Skin epidermis (tissue), 12 donors: ENCODE measurements at regions not wholly inside any gene's neighbourhood (a gene's known extent, or its start where the extent isn't known, plus 50 kb on each side); places are given as distances from the start of the nearest gene placed in this dataset.
A peak's percentile ranks its signal among the peaks of the same experiment; 100 is the strongest.

Experiments
- H3K27ac ChIP-seq, 21 experiments: fragments of 200-600 bp; sonication (generic) in 11 of 21; one replicate each; pipeline ENCODE4 v1.5.0; 2020; ENCODE audit warnings: mild to moderate bottlenecking in 3 of 21, inconsistent platforms in 2 of 21, moderate library complexity in 2 of 21
- H3K4me3 ChIP-seq, 7 experiments: fragments of 200-600 bp; sonication (generic) in 2 of 7; one replicate each; pipeline ENCODE4 v1.5.0; 2020; ENCODE audit warnings: inconsistent platforms in 2 of 7, mild to moderate bottlenecking in 2 of 7, moderate library complexity in 1 of 7

GRCh38 chr19:28913626-28914025 lies 299.3 kb downstream of the UQCRFS1 start:
- Histone ChIP-seq H3K4me3 (no peak overlapping the region), H3K27ac (no peak overlapping the region)

GRCh38 chr19:28908941-28909340 lies 304.0 kb downstream of the UQCRFS1 start:
- H3K27ac ChIP-seq: no peak overlapping the region
- H3K4me3 ChIP-seq: no peak overlapping the region

- H3K4me3 ChIP-seq: no peak overlapping the region
- H3K27ac ChIP-seq: no peak overlapping the region
Measured at GRCh38 chr19:28907534-28907933, 305.4 kb downstream of the UQCRFS1 start.

- H3K4me3 ChIP-seq: no peak overlapping the region
- no peak overlapping the region for H3K27ac ChIP-seq
Measured at GRCh38 chr19:28905996-28906395, 307.0 kb downstream of the UQCRFS1 start.

- H3K27ac ChIP-seq: no peak overlapping the region
- no peak overlapping the region for H3K4me3 ChIP-seq
Measured at GRCh38 chr19:28899703-28900102, 313.2 kb downstream of the UQCRFS1 start.

GRCh38 chr19:28898249-28898648 lies 314.7 kb downstream of the UQCRFS1 start:
- H3K27ac ChIP-seq: no peak overlapping the region
- no peak overlapping the region for H3K4me3 ChIP-seq

- H3K27ac ChIP-seq: no peak overlapping the region
- no peak overlapping the region for H3K4me3 ChIP-seq
Measured at GRCh38 chr19:28889941-28890670, 322.8 kb downstream of the UQCRFS1 start.

- Histone ChIP-seq H3K4me3 (no peak overlapping the region), H3K27ac (no peak overlapping the region)
Measured at GRCh38 chr19:28887920-28888618, 324.9 kb downstream of the UQCRFS1 start.

- Histone ChIP-seq H3K27ac (no peak overlapping the region), H3K4me3 (no peak overlapping the region)
Measured at GRCh38 chr19:28886708-28887107, 326.2 kb downstream of the UQCRFS1 start.

GRCh38 chr19:28885965-28886364 lies 327.0 kb downstream of the UQCRFS1 start:
- Histone ChIP-seq H3K27ac (no peak overlapping the region), H3K4me3 (no peak overlapping the region)

- no peak overlapping the region for H3K27ac ChIP-seq
- H3K4me3 ChIP-seq: no peak overlapping the region
Measured at GRCh38 chr19:28884786-28885476, 328.0 kb downstream of the UQCRFS1 start.

GRCh38 chr19:28883241-28883693 lies 329.7 kb downstream of the UQCRFS1 start:
- Histone ChIP-seq H3K4me3 (no peak overlapping the region), H3K27ac (peak overlapping the region in 1 of 21 experiments; percentile 44)

GRCh38 chr19:28882818-28883217 lies 330.1 kb downstream of the UQCRFS1 start:
- Histone ChIP-seq H3K27ac (peak overlapping the region in 3 of 21 experiments; percentile 12 to 44 (median 36)), H3K4me3 (no peak overlapping the region)

GRCh38 chr19:28881616-28882015 lies 331.3 kb downstream of the UQCRFS1 start:
- Histone ChIP-seq H3K27ac (no peak overlapping the region), H3K4me3 (no peak overlapping the region)

GRCh38 chr19:28880735-28881401 lies 332.1 kb downstream of the UQCRFS1 start:
- no peak overlapping the region for H3K27ac ChIP-seq
- no peak overlapping the region for H3K4me3 ChIP-seq

GRCh38 chr19:28878862-28879566 lies 333.9 kb downstream of the UQCRFS1 start:
- Histone ChIP-seq H3K27ac (no peak overlapping the region), H3K4me3 (no peak overlapping the region)

- Histone ChIP-seq H3K4me3 (no peak overlapping the region), H3K27ac (no peak overlapping the region)
Measured at GRCh38 chr19:28876609-28877123, 336.3 kb downstream of the UQCRFS1 start.

- no peak overlapping the region for H3K27ac ChIP-seq
- no peak overlapping the region for H3K4me3 ChIP-seq
Measured at GRCh38 chr19:28874742-28875141, 338.2 kb downstream of the UQCRFS1 start.

GRCh38 chr19:28873301-28873700 lies 339.6 kb downstream of the UQCRFS1 start:
- no peak overlapping the region for H3K27ac ChIP-seq
- no peak overlapping the region for H3K4me3 ChIP-seq
